IMR-90 (cell line): ENCODE measurements at regions not wholly inside any gene's neighbourhood (a gene's known extent, or its start where the extent isn't known, plus 50 kb on each side); places are given as distances from the start of the nearest gene placed in this dataset.

Experiments
- ATAC-seq: fragments of 200-7000 bp; cut with Tn5 transposase; 2 replicates; pipeline ENCODE4 v1.9.1; 2020; ENCODE audit warnings: low read depth, mild to moderate bottlenecking, moderate library complexity
- BruUV-seq: library from RNA; stranded (reverse); fragments of 400-500 nt; replicated peaks from 2 replicates; lab custom pipeline; 2021; lab: Mats Ljungman, UMichigan
- CTCF ChIA-PET: fragments of 300-600 bp; formaldehyde crosslinking; extraction: SDS; loops from one replicate; lab custom pipeline; 2021; ENCODE audit warnings: antibody characterized with exemption; lab: Yijun Ruan, JAX
- POLR2A ChIA-PET: fragments of 300-600 bp; sonication (Branson Sonifier 250); formaldehyde crosslinking; loops from one replicate; lab custom pipeline; 2022; ENCODE audit warnings: antibody characterized with exemption; ENCODE audit not compliant: unreplicated experiment; lab: Charles Lee
- DNase-seq: peaks from one replicate; pipeline ENCODE4 v3.0.0; 2013
- H2AFZ ChIP-seq: replicated peaks from 2 replicates; pipeline ENCODE3; 2013; ENCODE audit warnings: low read length, mild to moderate bottlenecking; ENCODE audit not compliant: poor library complexity
- H2AK5ac ChIP-seq: 2 replicates; pipeline ENCODE4 v1.6.1; 2013; ENCODE audit warnings: low read depth, low read length, inconsistent platforms
- H2AK9ac ChIP-seq: replicated peaks from 2 replicates; pipeline ENCODE3; 2013; ENCODE audit warnings: mild to moderate bottlenecking, low read depth, low read length, moderate library complexity; ENCODE audit not compliant: poor library complexity
- H2BK120ac ChIP-seq: 2 replicates; pipeline ENCODE4 v1.6.1; 2013; ENCODE audit warnings: low read depth, low read length, inconsistent platforms
- H2BK15ac ChIP-seq: 3 replicates; pipeline ENCODE4 v1.6.1; 2013; ENCODE audit warnings: low read depth, low read length, inconsistent platforms
- H2BK20ac ChIP-seq: 2 replicates; pipeline ENCODE4 v1.6.1; 2013; ENCODE audit warnings: low read depth, mild to moderate bottlenecking, inconsistent platforms, low read length, moderate library complexity
- H2BK5ac ChIP-seq: 2 replicates; pipeline ENCODE4 v1.6.1; 2013; ENCODE audit warnings: mild to moderate bottlenecking, low read depth, low read length, inconsistent platforms; ENCODE audit not compliant: poor library complexity, severe bottlenecking
- H3K14ac ChIP-seq: replicated peaks from 2 replicates; pipeline ENCODE4 v1.6.1; 2013; ENCODE audit warnings: low read depth, low read length, inconsistent platforms
- H3K18ac ChIP-seq: 2 replicates; pipeline ENCODE4 v1.6.1; 2013; ENCODE audit warnings: low read depth, low read length, control low read depth
- H3K23ac ChIP-seq: 2 replicates; pipeline ENCODE4 v1.6.1; 2013; ENCODE audit warnings: low read depth, low read length, inconsistent platforms
- H3K27ac ChIP-seq: 2 replicates; pipeline ENCODE4 v1.5.1; 2013; ENCODE audit warnings: mild to moderate bottlenecking, control low read depth, low read length; ENCODE audit not compliant: insufficient read depth
- H3K27me3 ChIP-seq: 2 replicates; pipeline ENCODE4 v1.6.1; 2013; ENCODE audit warnings: low read length; ENCODE audit not compliant: control insufficient read depth, insufficient read depth
- H3K36me3 ChIP-seq: 2 replicates; pipeline ENCODE4 v1.6.1; 2013; ENCODE audit warnings: low read length, mixed read lengths; ENCODE audit not compliant: control insufficient read depth, insufficient read depth
- H3K4ac ChIP-seq: 2 replicates; pipeline ENCODE4 v1.6.1; 2013; ENCODE audit warnings: low read depth, low read length, inconsistent platforms
- H3K4me1 ChIP-seq: 2 replicates; pipeline ENCODE4 v1.6.1; 2013; ENCODE audit warnings: low read length, mixed read lengths; ENCODE audit not compliant: control insufficient read depth, insufficient read depth
- H3K4me2 ChIP-seq: 2 replicates; pipeline ENCODE4 v1.6.1; 2013; ENCODE audit warnings: low read depth, mild to moderate bottlenecking, control low read depth, low read length, moderate library complexity
- H3K4me3 ChIP-seq: 2 replicates; pipeline ENCODE4 v1.5.1; 2013; ENCODE audit warnings: low read depth, mild to moderate bottlenecking, control low read depth, low read length, moderate library complexity; ENCODE audit not compliant: insufficient read depth
- H3K56ac ChIP-seq: 2 replicates; pipeline ENCODE4 v1.6.1; 2013; ENCODE audit warnings: low read length, inconsistent platforms; ENCODE audit not compliant: insufficient read depth; ENCODE audit errors: extremely low read depth
- H3K79me1 ChIP-seq, 2 experiments: 2 replicates each; pipeline ENCODE4 v1.6.1; 2013; ENCODE audit warnings: low read length in 2 of 2, inconsistent platforms in 1 of 2, low read depth in 1 of 2
- H3K9ac ChIP-seq: 2 replicates; pipeline ENCODE4 v1.6.1; 2013; ENCODE audit warnings: low read depth, low read length, control low read depth
- H3K9me1 ChIP-seq: 2 replicates; pipeline ENCODE4 v1.6.1; 2013; ENCODE audit warnings: low read length, inconsistent platforms; ENCODE audit not compliant: insufficient read depth
- H3K9me3 ChIP-seq: 2 replicates; pipeline ENCODE4 v1.6.1; 2013; ENCODE audit warnings: low read length; ENCODE audit not compliant: control insufficient read depth, insufficient read depth
- H4K20me1 ChIP-seq: 2 replicates; pipeline ENCODE4 v1.6.1; 2013; ENCODE audit warnings: low read length, inconsistent platforms; ENCODE audit not compliant: insufficient read depth
- H4K5ac ChIP-seq: 2 replicates; pipeline ENCODE4 v1.6.1; 2013; ENCODE audit warnings: mild to moderate bottlenecking, low read depth, low read length, control low read depth
- H4K8ac ChIP-seq, 2 experiments: 2 replicates each; pipeline ENCODE4 v1.6.1; 2013; ENCODE audit warnings: low read depth in 2 of 2, low read length in 2 of 2, control low read depth in 1 of 2, inconsistent platforms in 1 of 2
- H4K91ac ChIP-seq: 2 replicates; pipeline ENCODE4 v1.6.1; 2013; ENCODE audit warnings: low read depth, low read length, inconsistent platforms; ENCODE audit not compliant: insufficient read depth
- BHLHE40 ChIP-seq: fragments of 150-350 bp; IDR thresholded peaks from 2 replicates; pipeline ENCODE4 v1.6.1; 2016; ENCODE audit warnings: mild to moderate bottlenecking, low read depth, low read length
- CEBPB ChIP-seq: IDR thresholded peaks from 2 replicates; pipeline ENCODE4 v1.6.1; 2012; ENCODE audit warnings: low read depth, low read length, improper control_type of control experiment
- CHD1 ChIP-seq: IDR thresholded peaks from 2 replicates; pipeline ENCODE4 v1.6.1; 2012; ENCODE audit warnings: low read depth, low read length, improper control_type of control experiment
- ELK1 ChIP-seq: fragments of 150-350 bp; IDR thresholded peaks from 2 replicates; pipeline ENCODE4 v1.6.1; 2016; ENCODE audit warnings: low read depth, mild to moderate bottlenecking, low read length, moderate library complexity, borderline replicate concordance
- FOS ChIP-seq: fragments of 150-350 bp; IDR thresholded peaks from 2 replicates; pipeline ENCODE4 v1.6.1; 2016; ENCODE audit warnings: low read depth, low read length
- MAFK ChIP-seq: IDR thresholded peaks from 2 replicates; pipeline ENCODE4 v1.6.1; 2012; ENCODE audit warnings: low read depth, low read length, improper control_type of control experiment
- MAZ ChIP-seq: IDR thresholded peaks from 2 replicates; pipeline ENCODE4 v1.6.1; 2012; ENCODE audit warnings: low read depth, mild to moderate bottlenecking, low read length, improper control_type of control experiment, moderate library complexity, borderline replicate concordance
- MXI1 ChIP-seq: IDR thresholded peaks from 2 replicates; pipeline ENCODE4 v1.6.1; 2012; ENCODE audit warnings: low read depth, mild to moderate bottlenecking, low read length, moderate library complexity, borderline replicate concordance
- NFE2L2 ChIP-seq: fragments of 150-350 bp; IDR thresholded peaks from 2 replicates; pipeline ENCODE4 v1.6.1; 2016; ENCODE audit warnings: low read depth, mild to moderate bottlenecking, low read length
- POLR2A ChIP-seq: IDR thresholded peaks from 2 replicates; pipeline ENCODE4 v1.6.1; 2012; ENCODE audit warnings: mild to moderate bottlenecking, low read depth, low read length
- RAD21 ChIP-seq: IDR thresholded peaks from 2 replicates; pipeline ENCODE4 v1.6.1; 2012; ENCODE audit warnings: low read length, improper control_type of control experiment
- RCOR1 ChIP-seq: IDR thresholded peaks from 2 replicates; pipeline ENCODE4 v1.6.1; 2012; ENCODE audit warnings: mild to moderate bottlenecking, low read length, improper control_type of control experiment; ENCODE audit not compliant: insufficient replicate concordance
- RFX5 ChIP-seq: IDR thresholded peaks from 2 replicates; pipeline ENCODE4 v1.8.0; 2012; ENCODE audit warnings: low read depth, mild to moderate bottlenecking, low read length, moderate library complexity
- SMC3 ChIP-seq: fragments of 150-350 bp; IDR thresholded peaks from 2 replicates; pipeline ENCODE4 v1.6.1; 2016; ENCODE audit warnings: low read depth, mild to moderate bottlenecking, antibody characterized with exemption, low read length, moderate library complexity
- USF2 ChIP-seq: fragments of 150-350 bp; IDR thresholded peaks from 2 replicates; pipeline ENCODE4 v1.6.1; 2017; ENCODE audit warnings: mild to moderate bottlenecking, antibody characterized with exemption, low read length, low read depth
- WGBS, 2 experiments: methylation state at CpG; one replicate each; pipeline versions ENCODE4 v1.1.5 to v1.1.7; 2013; ENCODE audit warnings: missing lambda C conversion rate in 2 of 2; ENCODE audit not compliant: insufficient read length in 1 of 2; ENCODE audit errors: extremely low coverage in 2 of 2; 5-methylcytosine and 5-hydroxymethylcytosine counted together
- dilution Hi-C: fragments of 300-500 bp; cut with HindIII; formaldehyde crosslinking; loops from one replicate; pipeline ENCODE4 v1.14.3; 2018; ENCODE audit warnings: low sequenced_read_pairs; ENCODE audit not compliant: unreplicated experiment
- in situ Hi-C: fragments of 300-500 bp; cut with MboI; formaldehyde crosslinking; loops from 3 replicates; pipeline ENCODE4 v1.14.3; 2019; ENCODE audit warnings: low sequenced_read_pairs, inconsistent platforms, mixed read lengths
- intact Hi-C: fragments of 100-400 bp; cut with micrococcal nuclease; formaldehyde crosslinking; loops from 2 replicates; pipeline ENCODE4 v1.10.0; 2022
- TF ChIP-seq, protein P1 (sequence below): conservative IDR thresholded peaks from 2 replicates; pipeline ENCODE4 v1.5.1; 2012; ENCODE audit warnings: mild to moderate bottlenecking, low read depth, low read length, improper control_type of control experiment

GRCh38 chr13:72093262-72093661, 226.3 kb upstream of the DACH1 start:
- H3K4me3 ChIP-seq = no peak overlapping the region
- 100% methylated on average over 1 of the region's 2 CpGs; no CpG with 5 or more reads in 1 of the 2 experiments for WGBS, 2 experiments
- no peak overlapping the region for H4K8ac ChIP-seq
- H3K9me1 ChIP-seq = no peaks in the 10 kb centered on the region
- no peak overlapping the region for H2BK120ac ChIP-seq
- no peaks in the 10 kb centered on the region for H4K20me1 ChIP-seq
- no peak overlapping the region for H2AK9ac ChIP-seq
- H2BK5ac ChIP-seq = no peak overlapping the region
- ChIA-PET CTCF (no interaction called here), POLR2A (no interaction called here)
- H3K23ac ChIP-seq = no peak overlapping the region
- H3K9me3 ChIP-seq = 0 out of 2 replicates have a peak, but pooled peaks cover 1% of the 10 kb centered on the region
- BruUV-seq = no TSS peak
- no peaks in the 10 kb centered on the region for H3K36me3 ChIP-seq
- no peak overlapping the region for H3K56ac ChIP-seq
- H3K4me2 ChIP-seq = no peak overlapping the region
- H3K79me1 ChIP-seq = no peaks in the 10 kb centered on the region
- DNase-seq (no peak), ATAC-seq (no peak)
- TF ChIP-seq MAFK = no peak
- TF ChIP-seq CHD1 = no peak
- TF ChIP-seq ELK1 = no peak
- TF ChIP-seq BHLHE40 = no peak
- no peak for TF ChIP-seq MAZ
- TF ChIP-seq MXI1 = no peak
- no peak for TF ChIP-seq CEBPB
- no peak for TF ChIP-seq RAD21
- no peak for TF ChIP-seq POLR2A
- TF ChIP-seq SMC3 = no peak
- no peak for TF ChIP-seq RCOR1
- TF ChIP-seq FOS = no peak
- no peak for TF ChIP-seq USF2
- no peak for TF ChIP-seq RFX5
- TF ChIP-seq NFE2L2 = no peak
- TF ChIP-seq, protein P1, sequence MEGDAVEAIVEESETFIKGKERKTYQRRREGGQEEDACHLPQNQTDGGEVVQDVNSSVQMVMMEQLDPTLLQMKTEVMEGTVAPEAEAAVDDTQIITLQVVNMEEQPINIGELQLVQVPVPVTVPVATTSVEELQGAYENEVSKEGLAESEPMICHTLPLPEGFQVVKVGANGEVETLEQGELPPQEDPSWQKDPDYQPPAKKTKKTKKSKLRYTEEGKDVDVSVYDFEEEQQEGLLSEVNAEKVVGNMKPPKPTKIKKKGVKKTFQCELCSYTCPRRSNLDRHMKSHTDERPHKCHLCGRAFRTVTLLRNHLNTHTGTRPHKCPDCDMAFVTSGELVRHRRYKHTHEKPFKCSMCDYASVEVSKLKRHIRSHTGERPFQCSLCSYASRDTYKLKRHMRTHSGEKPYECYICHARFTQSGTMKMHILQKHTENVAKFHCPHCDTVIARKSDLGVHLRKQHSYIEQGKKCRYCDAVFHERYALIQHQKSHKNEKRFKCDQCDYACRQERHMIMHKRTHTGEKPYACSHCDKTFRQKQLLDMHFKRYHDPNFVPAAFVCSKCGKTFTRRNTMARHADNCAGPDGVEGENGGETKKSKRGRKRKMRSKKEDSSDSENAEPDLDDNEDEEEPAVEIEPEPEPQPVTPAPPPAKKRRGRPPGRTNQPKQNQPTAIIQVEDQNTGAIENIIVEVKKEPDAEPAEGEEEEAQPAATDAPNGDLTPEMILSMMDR = no peak
- H4K91ac ChIP-seq = no peak overlapping the region
- intact Hi-C loops = no loop called here
- H2BK20ac ChIP-seq = no peak overlapping the region
- no peak overlapping the region for H3K4ac ChIP-seq
- H3K14ac ChIP-seq = no peak overlapping the region
- no peak overlapping the region for H3K9ac ChIP-seq
- in situ Hi-C loops = no loop called here
- H2BK15ac ChIP-seq = no peak overlapping the region
- H3K4me1 ChIP-seq = no peaks in the 10 kb centered on the region
- no peak overlapping the region for H3K27ac ChIP-seq
- dilution Hi-C loops = no loop called here
- no peaks in the 10 kb centered on the region for H3K27me3 ChIP-seq
- no peak overlapping the region for H2AK5ac ChIP-seq
- no peak overlapping the region for H2AFZ ChIP-seq
- H4K5ac ChIP-seq = no peak overlapping the region
- H3K18ac ChIP-seq = no peak overlapping the region
